Epithelial cell of prostate (primary cell): ENCODE measurements at regions not wholly inside any gene's neighbourhood (a gene's known extent, or its start where the extent isn't known, plus 50 kb on each side); places are given as distances from the start of the nearest gene placed in this dataset.

Source experiments
- DNase-seq: peaks from one replicate; pipeline ENCODE4 v3.0.0-alpha.2; 2011; ENCODE audit warnings: low read depth, low spot score
- H3K27ac ChIP-seq: fragments of 450-650 bp; 2 replicates; pipeline ENCODE4 v1.5.1; 2017; ENCODE audit warnings: mild to moderate bottlenecking

- H3K27ac ChIP-seq, result no peak overlapping the region
- DNase-seq, result no peak
Observed at GRCh38 chr2:43060390-43061016, 165.9 kb downstream of the ZFP36L2 start.

GRCh38 chr2:43059183-43059897 lies 167.1 kb downstream of the ZFP36L2 start:
- H3K27ac ChIP-seq, result peak overlapping the region; percentile 45
- no peak for DNase-seq

GRCh38 chr2:43058726-43059110 lies 167.7 kb downstream of the ZFP36L2 start:
- no peak for DNase-seq
- H3K27ac ChIP-seq, result no peak overlapping the region

GRCh38 chr2:43057742-43058725 lies 168.4 kb downstream of the ZFP36L2 start:
- DNase-seq, result no peak

GRCh38 chr2:43057026-43057741 lies 169.2 kb downstream of the ZFP36L2 start:
- no peak overlapping the region for H3K27ac ChIP-seq
- no peak for DNase-seq

More at GRCh38 chr2:43057742-43058725, 168.4 kb downstream of the ZFP36L2 start:
- H3K27ac ChIP-seq, result no peak overlapping the region

GRCh38 chr2:43055985-43056384 lies 170.4 kb downstream of the ZFP36L2 start:
- no peak overlapping the region for H3K27ac ChIP-seq
- DNase-seq, result no peak

- DNase-seq, result no peak
Observed at GRCh38 chr2:43055086-43055912, 171.1 kb downstream of the ZFP36L2 start.

GRCh38 chr2:43054367-43054766 lies 172.0 kb downstream of the ZFP36L2 start:
- H3K27ac ChIP-seq, result no peak overlapping the region
- no peak for DNase-seq

More at GRCh38 chr2:43055086-43055912, 171.1 kb downstream of the ZFP36L2 start:
- no peak overlapping the region for H3K27ac ChIP-seq

GRCh38 chr2:43052944-43053306 lies 173.5 kb downstream of the ZFP36L2 start:
- peak overlapping the region; percentile 98 for H3K27ac ChIP-seq
- DNase-seq, result no peak

- peak overlapping the region; percentile 98 for H3K27ac ChIP-seq
Observed at GRCh38 chr2:43052204-43052943, 174.0 kb downstream of the ZFP36L2 start.

GRCh38 chr2:43051338-43051737 lies 175.1 kb downstream of the ZFP36L2 start:
- peak overlapping the region; percentile 98 for H3K27ac ChIP-seq
- DNase-seq, result peak; percentile 68

More at GRCh38 chr2:43052204-43052943, 174.0 kb downstream of the ZFP36L2 start:
- DNase-seq, result no peak

- H3K27ac ChIP-seq, result peak overlapping the region; percentile 98
- DNase-seq, result no peak
Observed at GRCh38 chr2:43050866-43051265, 175.5 kb downstream of the ZFP36L2 start.

- peak overlapping the region; percentile 98 for H3K27ac ChIP-seq
- DNase-seq, result no peak
Observed at GRCh38 chr2:43049836-43050801, 176.3 kb downstream of the ZFP36L2 start.

- no peak overlapping the region for H3K27ac ChIP-seq
- no peak for DNase-seq
Observed at GRCh38 chr2:43047187-43047780, 179.1 kb downstream of the ZFP36L2 start.

- DNase-seq, result no peak
- no peak overlapping the region for H3K27ac ChIP-seq
Observed at GRCh38 chr2:43045866-43046265, 180.5 kb downstream of the ZFP36L2 start.

GRCh38 chr2:43044093-43044681 lies 182.2 kb downstream of the ZFP36L2 start:
- no peak overlapping the region for H3K27ac ChIP-seq
- DNase-seq, result no peak

- no peak for DNase-seq
- H3K27ac ChIP-seq, result no peak overlapping the region
Observed at GRCh38 chr2:43043553-43043870, 182.9 kb downstream of the ZFP36L2 start.
